Central memory CD8-positive, alpha-beta T cell (primary cell): ENCODE measurements at regions not wholly inside any gene's neighbourhood (a gene's known extent, or its start where the extent isn't known, plus 50 kb on each side); places are given as distances from the start of the nearest gene placed in this dataset.

Source experiments
- ATAC-seq: fragments of 150-1000 bp; cut with Tn5 transposase; replicated peaks from 2 replicates; pipeline ENCODE4 v1.10.0; 2022; ENCODE audit warnings: mild to moderate bottlenecking, moderate FRiP score, moderate number of reproducible peaks; ENCODE audit not compliant: poor library complexity, severe bottlenecking; ENCODE audit errors: extremely low read depth
- DNase-seq, 2 donors: peaks; one replicate each; pipeline ENCODE4 v3.0.0; 2021; ENCODE audit warnings: low spot score in 2 of 2
- H3K27ac Mint-ChIP-seq: one replicate; pipeline ENCODE4 v1.8.0; 2022; ENCODE audit warnings: low read depth, mild to moderate bottlenecking, moderate library complexity, mixed read lengths
- H3K27me3 Mint-ChIP-seq: one replicate; pipeline ENCODE4 v1.8.0; 2022; ENCODE audit warnings: mixed read lengths
- H3K36me3 Mint-ChIP-seq: one replicate; pipeline ENCODE4 v1.8.0; 2022; ENCODE audit warnings: mild to moderate bottlenecking, moderate library complexity, mixed read lengths; ENCODE audit not compliant: insufficient read depth
- H3K4me1 Mint-ChIP-seq: one replicate; pipeline ENCODE4 v1.8.0; 2022; ENCODE audit warnings: mixed read lengths
- H3K4me3 Mint-ChIP-seq: one replicate; pipeline ENCODE4 v1.8.0; 2022; ENCODE audit warnings: mild to moderate bottlenecking, moderate library complexity, mixed read lengths
- H3K9me3 Mint-ChIP-seq: one replicate; pipeline ENCODE4 v1.8.0; 2022; ENCODE audit warnings: mixed read lengths

- no peak for DNase-seq
- no peaks in the 10 kb centered on the region for H3K4me1 Mint-ChIP-seq
- H3K27ac Mint-ChIP-seq: no peak overlapping the region
- no peaks in the 10 kb centered on the region for H3K9me3 Mint-ChIP-seq
- H3K27me3 Mint-ChIP-seq: peaks cover 41% of the 10 kb centered on the region
- no peaks in the 10 kb centered on the region for H3K36me3 Mint-ChIP-seq
- no peak overlapping the region for H3K4me3 Mint-ChIP-seq
- no peak for ATAC-seq
Measured at GRCh38 chr15:94040541-94041248, 190.7 kb upstream of the MCTP2 start.

GRCh38 chr15:94036156-94036555, 195.2 kb upstream of the MCTP2 start:
- H3K9me3 Mint-ChIP-seq: no peaks in the 10 kb centered on the region
- peaks cover 70% of the 10 kb centered on the region for H3K27me3 Mint-ChIP-seq
- H3K36me3 Mint-ChIP-seq: no peaks in the 10 kb centered on the region
- H3K4me1 Mint-ChIP-seq: no peaks in the 10 kb centered on the region
- no peak overlapping the region for H3K27ac Mint-ChIP-seq
- DNase-seq (no peak), ATAC-seq (no peak)
- H3K4me3 Mint-ChIP-seq: no peak overlapping the region

- no peak for DNase-seq
- no peaks in the 10 kb centered on the region for H3K9me3 Mint-ChIP-seq
- no peaks in the 10 kb centered on the region for H3K4me1 Mint-ChIP-seq
- peaks cover 75% of the 10 kb centered on the region for H3K27me3 Mint-ChIP-seq
- H3K27ac Mint-ChIP-seq: no peak overlapping the region
- no peaks in the 10 kb centered on the region for H3K36me3 Mint-ChIP-seq
- no peak for ATAC-seq
- H3K4me3 Mint-ChIP-seq: no peak overlapping the region
Measured at GRCh38 chr15:94033683-94034020, 197.7 kb upstream of the MCTP2 start.

GRCh38 chr15:94033014-94033682, 198.2 kb upstream of the MCTP2 start:
- H3K36me3 Mint-ChIP-seq: no peaks in the 10 kb centered on the region
- H3K4me1 Mint-ChIP-seq: no peaks in the 10 kb centered on the region
- no peaks in the 10 kb centered on the region for H3K9me3 Mint-ChIP-seq
- no peak overlapping the region for H3K27ac Mint-ChIP-seq
- H3K4me3 Mint-ChIP-seq: no peak overlapping the region
- ATAC-seq (no peak), DNase-seq (no peak)
- peaks cover 75% of the 10 kb centered on the region for H3K27me3 Mint-ChIP-seq

GRCh38 chr15:94032571-94032970, 198.8 kb upstream of the MCTP2 start:
- Mint-ChIP-seq H3K27ac (no peak overlapping the region), H3K9me3 (no peaks in the 10 kb centered on the region)

GRCh38 chr15:94031072-94031471, 200.3 kb upstream of the MCTP2 start:
- no peaks in the 10 kb centered on the region for H3K36me3 Mint-ChIP-seq

More at GRCh38 chr15:94032571-94032970, 198.8 kb upstream of the MCTP2 start:
- ATAC-seq (no peak), DNase-seq (no peak)
- Mint-ChIP-seq H3K4me3 (no peak overlapping the region), H3K36me3 (no peaks in the 10 kb centered on the region), H3K4me1 (no peaks in the 10 kb centered on the region), H3K27me3 (peaks cover 75% of the 10 kb centered on the region)

GRCh38 chr15:94029495-94029894, 201.9 kb upstream of the MCTP2 start:
- H3K9me3 Mint-ChIP-seq: no peaks in the 10 kb centered on the region
- ATAC-seq (no peak), DNase-seq (no peak)
- peaks cover 84% of the 10 kb centered on the region for H3K27me3 Mint-ChIP-seq
- H3K4me3 Mint-ChIP-seq: no peak overlapping the region
- H3K36me3 Mint-ChIP-seq: no peaks in the 10 kb centered on the region
- H3K27ac Mint-ChIP-seq: no peak overlapping the region
- no peaks in the 10 kb centered on the region for H3K4me1 Mint-ChIP-seq

More at GRCh38 chr15:94031072-94031471, 200.3 kb upstream of the MCTP2 start:
- Mint-ChIP-seq H3K4me1 (no peaks in the 10 kb centered on the region), H3K9me3 (no peaks in the 10 kb centered on the region), H3K4me3 (no peak overlapping the region), H3K27me3 (peaks cover 75% of the 10 kb centered on the region), H3K27ac (no peak overlapping the region)
- DNase-seq (no peak), ATAC-seq (no peak)

- Mint-ChIP-seq H3K36me3 (no peaks in the 10 kb centered on the region), H3K9me3 (no peaks in the 10 kb centered on the region), H3K4me1 (no peaks in the 10 kb centered on the region), H3K27me3 (peaks cover 86% of the 10 kb centered on the region), H3K27ac (no peak overlapping the region), H3K4me3 (no peak overlapping the region)
- ATAC-seq (no peak), DNase-seq (no peak)
Measured at GRCh38 chr15:94028809-94029208, 202.6 kb upstream of the MCTP2 start.

GRCh38 chr15:94028121-94028520, 203.2 kb upstream of the MCTP2 start:
- no peak for ATAC-seq
- Mint-ChIP-seq H3K9me3 (no peaks in the 10 kb centered on the region), H3K27ac (no peak overlapping the region), H3K36me3 (no peaks in the 10 kb centered on the region), H3K4me3 (no peak overlapping the region), H3K27me3 (peaks cover 86% of the 10 kb centered on the region), H3K4me1 (no peaks in the 10 kb centered on the region)
- no peak for DNase-seq

- H3K27ac Mint-ChIP-seq: no peak overlapping the region
- H3K4me3 Mint-ChIP-seq: no peak overlapping the region
- ATAC-seq (no peak), DNase-seq (no peak)
- H3K9me3 Mint-ChIP-seq: no peaks in the 10 kb centered on the region
- H3K27me3 Mint-ChIP-seq: peaks cover 82% of the 10 kb centered on the region
- H3K36me3 Mint-ChIP-seq: no peaks in the 10 kb centered on the region
- H3K4me1 Mint-ChIP-seq: no peaks in the 10 kb centered on the region
Measured at GRCh38 chr15:94027581-94027980, 203.8 kb upstream of the MCTP2 start.

GRCh38 chr15:94026458-94027304, 204.7 kb upstream of the MCTP2 start:
- Mint-ChIP-seq H3K27me3 (peaks cover 80% of the 10 kb centered on the region), H3K9me3 (no peaks in the 10 kb centered on the region), H3K27ac (no peak overlapping the region), H3K4me3 (no peak overlapping the region), H3K4me1 (no peaks in the 10 kb centered on the region), H3K36me3 (no peaks in the 10 kb centered on the region)
- DNase-seq: no peak
- no peak for ATAC-seq

GRCh38 chr15:94023531-94023930, 207.8 kb upstream of the MCTP2 start:
- Mint-ChIP-seq H3K27ac (no peak overlapping the region), H3K36me3 (no peaks in the 10 kb centered on the region), H3K4me1 (no peaks in the 10 kb centered on the region), H3K4me3 (no peak overlapping the region), H3K27me3 (peaks cover 82% of the 10 kb centered on the region), H3K9me3 (no peaks in the 10 kb centered on the region)
- DNase-seq (no peak), ATAC-seq (no peak)
